Epithelial cell of esophagus (primary cell): ENCODE measurements at regions not wholly inside any gene's neighbourhood (a gene's known extent, or its start where the extent isn't known, plus 50 kb on each side); places are given as distances from the start of the nearest gene placed in this dataset.

Source experiments
- DNase-seq: peaks from one replicate; pipeline ENCODE4 v3.0.0; 2010; ENCODE audit warnings: low read depth
- H3K4me3 ChIP-seq: 2 replicates; pipeline ENCODE4 v1.5.1; 2011; ENCODE audit warnings: mild to moderate bottlenecking, low read length, control low read depth
- CTCF ChIP-seq: IDR thresholded peaks from 2 replicates; pipeline ENCODE4 v1.5.1; 2011; ENCODE audit warnings: low read depth, mild to moderate bottlenecking, low read length, control low read depth, inconsistent platforms; ENCODE audit not compliant: insufficient read depth; ENCODE audit errors: missing control alignments

- DNase-seq, result no peak
- TF ChIP-seq CTCF, result no peak
- no peak overlapping the region for H3K4me3 ChIP-seq
Observed at GRCh38 chr2:216769626-216770025, 74.3 kb upstream of the IGFBP5 start.

DNA sequence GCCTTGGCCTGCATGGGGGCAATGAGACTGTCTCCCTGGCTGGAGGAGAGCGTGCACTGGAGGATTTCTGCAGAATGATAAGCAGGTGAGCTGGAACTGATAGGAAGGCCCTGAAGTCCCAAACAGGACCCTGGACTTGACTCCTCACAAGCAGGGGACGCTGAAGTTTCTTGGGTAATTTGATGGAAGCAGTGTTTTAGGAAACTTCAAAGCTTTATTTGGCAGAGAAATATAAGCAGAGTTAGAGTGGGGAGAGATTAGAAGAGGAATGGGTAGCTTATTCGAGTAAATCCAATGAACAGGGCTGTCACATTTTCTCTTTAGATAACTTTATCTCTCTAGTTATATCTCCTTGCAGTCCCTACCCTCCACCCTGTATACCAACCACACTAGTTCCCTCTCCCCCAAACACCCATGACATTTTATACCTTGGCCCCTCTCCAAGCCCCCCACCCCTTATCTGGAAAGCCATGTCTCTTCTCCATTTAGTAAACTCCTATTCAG, 73.6 kb upstream of the IGFBP5 start:
- no peak for DNase-seq
- TF ChIP-seq CTCF, result no peak
- no peak overlapping the region for H3K4me3 ChIP-seq

DNA sequence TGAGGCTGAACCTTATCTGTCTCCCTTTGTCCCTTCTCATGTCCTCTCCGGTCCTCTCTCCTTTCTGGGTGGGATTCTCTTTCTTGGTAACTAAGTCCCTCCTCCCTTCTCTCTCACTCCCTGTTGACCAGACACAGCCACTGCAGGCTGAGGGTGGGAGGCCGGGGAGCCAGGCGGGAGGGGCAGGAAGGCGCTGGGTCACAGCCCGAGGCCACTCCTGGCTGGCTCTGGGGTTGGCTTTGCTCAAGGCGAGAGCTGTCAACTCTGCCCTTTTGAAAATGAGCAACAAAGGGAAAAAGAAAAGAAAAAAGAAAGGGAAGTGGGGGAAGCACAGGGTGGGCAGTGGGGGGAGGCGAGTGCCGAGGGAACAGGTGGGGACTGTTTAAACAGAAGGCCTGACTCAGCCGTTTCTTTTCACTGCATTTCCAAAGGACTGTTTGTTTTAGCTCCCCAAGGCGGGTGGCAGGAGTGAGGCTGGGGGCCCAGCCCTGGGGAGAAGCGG, 70.5 kb upstream of the IGFBP5 start:
- no peak for TF ChIP-seq CTCF
- no peak for DNase-seq
- no peak overlapping the region for H3K4me3 ChIP-seq

DNA sequence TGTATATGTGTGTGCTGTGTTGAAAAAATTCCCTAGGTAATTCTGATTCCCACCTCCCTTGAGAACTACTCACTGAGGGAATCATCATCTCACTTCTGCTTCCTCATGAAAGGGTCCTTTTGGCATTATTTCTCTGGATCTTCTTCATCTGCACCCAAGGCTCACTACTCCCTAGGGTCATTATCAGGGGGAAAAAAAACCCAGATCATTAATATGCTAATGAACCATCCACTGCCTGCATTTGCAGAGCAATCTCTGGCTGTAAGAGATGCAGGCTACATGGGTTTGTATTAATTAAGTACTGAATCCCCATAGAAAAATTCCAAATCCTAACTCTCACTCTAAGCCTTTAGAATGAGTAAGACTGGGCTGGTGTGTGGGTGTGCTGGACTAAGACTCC, 68.0 kb upstream of the IGFBP5 start:
- no peak for DNase-seq
- no peak for TF ChIP-seq CTCF

GRCh38 chr2:216761809-216762208, 66.5 kb upstream of the IGFBP5 start:
- TF ChIP-seq CTCF, result no peak
- no peak for DNase-seq

More for the DNA sequence above, 68.0 kb upstream of the IGFBP5 start:
- H3K4me3 ChIP-seq, result no peak overlapping the region

DNA sequence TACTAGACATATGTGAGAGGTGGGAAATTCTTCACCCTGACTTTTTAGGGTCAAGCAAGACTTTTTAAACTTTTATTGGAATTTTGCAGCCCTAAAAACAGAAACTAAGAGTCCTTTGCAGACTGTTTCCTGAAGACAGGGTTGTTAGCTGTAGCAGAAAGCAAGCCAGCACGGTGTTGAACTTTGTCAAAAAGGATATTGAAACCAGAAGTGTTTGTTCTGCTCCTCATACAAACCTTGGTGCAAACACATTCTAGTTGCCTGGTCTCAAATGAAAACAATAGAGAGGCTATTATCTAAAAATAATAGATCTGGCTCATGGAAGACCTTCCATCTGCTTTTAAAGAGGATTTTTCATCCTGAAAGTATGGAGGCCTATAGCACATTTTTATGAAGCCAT, 65.8 kb upstream of the IGFBP5 start:
- no peak for DNase-seq
- H3K4me3 ChIP-seq, result no peak overlapping the region
- no peak for TF ChIP-seq CTCF

More at GRCh38 chr2:216761809-216762208, 66.5 kb upstream of the IGFBP5 start:
- H3K4me3 ChIP-seq, result no peak overlapping the region
